ENCODE measurements at regions not wholly inside any gene's neighbourhood (a gene's known extent, or its start where the extent isn't known, plus 50 kb on each side); places are given as distances from the start of the nearest gene placed in this dataset.

GRCh38 chr2:89781962-89782361, 1090.5 kb downstream of the RPIA start:
- no peak for TF ChIP-seq EZH2 (IDR thresholded peaks at IDR 0.05)
- no peak for TF ChIP-seq CTCF (IDR thresholded peaks at IDR 0.05)
- no peak for TF ChIP-seq EZH2phosphoT487 (IDR thresholded peaks at IDR 0.05)
